HG03442 (cell line): ENCODE measurements at regions not wholly inside any gene's neighbourhood (a gene's known extent, or its start where the extent isn't known, plus 50 kb on each side); places are given as distances from the start of the nearest gene placed in this dataset.
A peak's percentile ranks its signal among the peaks of the same experiment; 100 is the strongest.

Experiments
- ATAC-seq: cut with Tn5 transposase; IDR thresholded peaks from one replicate; pipeline ENCODE4 v1.9.1; 2021; ENCODE audit warnings: mild to moderate bottlenecking, moderate library complexity; ENCODE audit not compliant: unreplicated experiment

DNA sequence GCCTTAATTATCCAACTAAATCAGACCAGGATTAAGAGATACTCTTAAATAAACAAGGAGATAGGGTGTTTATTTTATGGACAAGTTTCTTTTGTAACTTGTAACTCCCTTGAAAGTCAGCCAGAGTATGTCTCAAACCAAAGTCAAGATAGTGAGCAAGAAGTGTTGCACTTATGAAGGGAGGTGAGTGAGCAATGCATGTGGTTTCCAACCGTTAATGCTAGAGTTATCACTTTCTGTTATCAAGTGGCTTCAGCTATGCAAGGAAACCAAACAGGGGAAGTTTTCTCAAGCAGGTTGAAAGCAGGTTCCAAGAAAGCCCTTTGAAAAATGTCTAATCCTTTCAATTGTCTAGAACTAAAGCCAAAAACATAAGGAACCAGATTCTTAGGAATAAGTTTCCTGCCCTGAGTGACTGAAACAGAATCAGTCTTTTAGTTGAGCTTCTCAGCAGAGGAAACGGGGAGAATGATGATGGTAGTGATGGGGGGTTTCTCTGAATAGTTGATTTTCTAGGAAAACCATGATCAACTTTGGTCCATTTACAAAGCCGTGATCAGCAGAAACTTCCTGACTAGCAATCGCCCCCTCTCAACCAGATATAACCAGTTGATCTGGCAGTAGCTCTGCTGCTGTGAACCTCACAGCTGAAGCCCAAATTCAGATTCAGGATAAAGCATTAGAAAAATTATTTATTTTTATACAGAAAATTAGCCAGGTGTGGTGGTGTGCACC is 128.4 kb downstream of the DAD1 start:
- peak; percentile 46 for ATAC-seq

DNA sequence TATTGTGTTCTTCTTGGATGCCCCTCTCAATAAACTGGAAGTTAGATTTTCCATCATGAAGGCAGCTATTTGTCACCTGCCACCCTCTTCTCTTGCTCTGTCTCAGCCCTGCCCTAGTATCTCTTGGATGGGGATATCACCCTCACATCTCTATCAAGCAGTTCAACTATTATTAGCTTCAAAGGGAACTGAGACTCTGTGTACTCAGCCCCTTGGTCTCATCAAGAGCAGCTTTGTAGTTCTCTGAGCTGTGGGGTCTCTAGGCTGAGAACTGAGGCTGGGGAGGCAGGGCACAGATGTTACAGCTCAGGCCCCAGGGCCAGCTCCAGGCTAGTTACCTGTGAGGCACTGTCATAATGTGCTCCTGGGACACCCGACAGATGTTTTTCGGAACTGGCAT is 130.3 kb downstream of the DAD1 start:
- ATAC-seq: no peak

DNA sequence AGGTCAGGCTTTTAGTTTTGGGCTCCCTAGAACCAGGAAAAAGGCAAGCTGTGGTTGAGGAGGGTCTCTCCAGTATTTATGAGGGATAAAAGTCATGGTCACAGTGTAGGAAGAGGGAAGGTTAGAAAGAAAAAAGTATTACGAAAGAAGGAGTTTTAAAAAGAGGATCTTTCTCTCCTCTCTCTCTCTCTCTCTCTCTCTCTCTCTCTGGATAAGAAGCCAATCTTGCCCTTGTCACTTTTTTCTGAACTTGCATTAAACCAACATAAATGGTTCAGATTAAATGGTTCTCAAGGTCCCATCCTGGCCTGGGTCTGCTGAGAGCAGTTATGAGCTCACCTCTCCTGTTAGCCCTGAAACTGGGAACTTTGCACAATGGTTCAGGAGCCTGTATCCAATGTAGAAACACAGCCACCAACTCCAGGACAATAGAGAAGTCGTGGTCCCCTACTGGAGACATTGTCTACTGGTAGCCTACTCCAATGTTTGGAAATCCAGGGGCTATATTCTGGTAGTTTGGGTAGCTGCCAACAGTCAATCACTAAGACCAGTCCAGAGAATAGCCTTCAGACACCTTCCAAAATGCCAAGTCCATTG is 131.9 kb downstream of the DAD1 start:
- no peak for ATAC-seq

DNA sequence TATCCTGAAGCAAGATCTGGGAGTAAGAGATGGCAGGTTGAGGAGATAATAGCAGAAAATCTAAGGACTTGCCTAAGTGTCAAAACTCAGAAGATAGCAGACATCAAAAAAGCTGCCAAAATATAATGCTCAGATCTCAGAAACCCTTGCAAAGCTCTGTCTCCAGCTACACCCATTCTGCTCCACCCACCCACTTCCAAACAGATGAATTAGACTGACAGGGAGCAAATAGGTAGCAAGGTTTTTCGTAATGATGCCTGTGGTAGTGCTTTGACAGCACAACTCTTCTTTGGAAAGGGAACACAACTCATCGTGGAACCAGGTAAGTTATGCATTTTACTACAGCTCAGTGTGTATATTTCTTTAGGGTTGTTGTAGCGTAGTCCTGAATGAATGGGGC is 132.6 kb downstream of the DAD1 start:
- ATAC-seq: no peak

DNA sequence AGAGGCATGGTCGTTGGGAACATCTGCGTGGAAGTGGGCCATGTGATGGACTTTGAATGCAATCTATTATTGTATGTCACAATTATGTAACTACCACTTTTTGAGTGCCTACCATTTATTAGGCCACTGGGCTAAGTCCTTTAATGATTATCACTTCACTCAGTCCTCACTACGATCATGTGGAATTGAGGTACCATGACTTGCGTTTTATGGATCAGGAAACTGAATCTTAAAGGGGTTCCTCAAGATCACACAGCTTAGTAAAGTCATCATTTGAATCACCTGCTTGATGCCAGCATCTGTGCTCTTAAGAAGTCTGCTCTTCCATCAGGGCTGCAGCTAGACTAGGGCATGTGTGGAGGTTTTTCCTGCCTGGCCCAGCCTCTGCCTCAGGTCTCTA is 136.7 kb downstream of the DAD1 start:
- ATAC-seq: no peak

DNA sequence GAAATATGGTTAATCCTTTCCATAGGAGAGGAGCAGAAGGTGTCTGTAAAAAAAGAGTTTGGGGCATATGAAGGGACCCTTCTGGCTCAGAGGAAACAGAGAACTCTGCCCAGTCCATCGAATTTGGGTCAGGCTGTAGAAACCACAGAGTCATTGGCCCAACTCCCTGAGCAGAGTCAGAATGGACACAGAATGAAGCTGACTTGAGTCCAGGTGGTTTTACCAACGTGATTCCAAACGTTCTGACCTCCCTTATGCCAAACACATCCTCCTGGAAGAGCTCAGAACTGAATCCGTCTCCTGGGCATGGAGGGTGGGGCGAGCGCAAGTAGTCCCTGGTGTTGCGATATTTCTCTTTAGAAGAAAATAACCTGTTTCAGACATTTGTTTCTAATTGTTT is 138.8 kb downstream of the DAD1 start:
- no peak for ATAC-seq

DNA sequence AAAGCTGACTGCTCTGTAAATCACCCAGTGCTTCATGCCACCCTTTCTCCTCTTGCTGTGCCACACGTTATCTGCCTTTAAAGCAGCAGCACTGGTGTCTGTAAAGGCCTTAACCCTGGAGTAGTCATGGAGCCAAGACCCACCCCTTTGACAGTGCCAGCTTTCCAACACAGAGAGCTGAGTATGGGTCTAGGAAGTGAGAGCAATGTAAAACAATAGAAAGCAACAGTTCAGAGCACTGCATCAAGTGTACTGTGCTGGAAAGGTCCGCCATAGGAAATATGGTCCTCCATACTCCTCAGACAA is 139.5 kb downstream of the DAD1 start:
- no peak for ATAC-seq

DNA sequence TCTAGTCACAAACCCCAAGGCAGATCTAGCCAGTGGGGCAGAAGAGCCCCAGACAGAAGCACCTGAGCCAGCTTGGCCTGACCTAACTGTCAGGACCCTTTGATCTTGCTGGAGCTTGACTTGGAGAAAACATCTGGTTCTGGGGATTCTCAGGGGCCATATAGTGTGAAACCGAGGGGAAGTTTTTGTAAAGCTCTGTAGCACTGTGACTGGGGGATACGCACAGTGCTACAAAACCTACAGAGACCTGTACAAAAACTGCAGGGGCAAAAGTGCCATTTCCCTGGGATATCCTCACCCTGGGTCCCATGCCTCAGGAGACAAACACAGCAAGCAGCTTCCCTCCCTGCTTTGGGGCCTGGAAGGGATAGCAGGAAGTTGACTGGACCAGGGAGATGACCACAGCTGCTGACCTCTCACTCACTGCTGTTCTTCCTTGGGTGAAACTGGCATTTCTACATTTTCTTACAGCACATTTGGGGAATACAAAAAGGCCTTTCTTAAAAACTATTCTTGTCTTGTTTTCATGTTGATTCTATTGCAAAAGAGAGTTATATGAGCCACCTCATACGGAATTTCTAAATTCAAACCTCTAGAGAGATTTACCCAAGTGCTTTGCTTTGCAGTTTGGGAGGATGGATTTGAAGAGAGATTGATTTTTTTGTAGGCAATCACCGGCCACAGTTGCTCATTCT is 140.0 kb downstream of the DAD1 start:
- ATAC-seq: peak; percentile 38

DNA sequence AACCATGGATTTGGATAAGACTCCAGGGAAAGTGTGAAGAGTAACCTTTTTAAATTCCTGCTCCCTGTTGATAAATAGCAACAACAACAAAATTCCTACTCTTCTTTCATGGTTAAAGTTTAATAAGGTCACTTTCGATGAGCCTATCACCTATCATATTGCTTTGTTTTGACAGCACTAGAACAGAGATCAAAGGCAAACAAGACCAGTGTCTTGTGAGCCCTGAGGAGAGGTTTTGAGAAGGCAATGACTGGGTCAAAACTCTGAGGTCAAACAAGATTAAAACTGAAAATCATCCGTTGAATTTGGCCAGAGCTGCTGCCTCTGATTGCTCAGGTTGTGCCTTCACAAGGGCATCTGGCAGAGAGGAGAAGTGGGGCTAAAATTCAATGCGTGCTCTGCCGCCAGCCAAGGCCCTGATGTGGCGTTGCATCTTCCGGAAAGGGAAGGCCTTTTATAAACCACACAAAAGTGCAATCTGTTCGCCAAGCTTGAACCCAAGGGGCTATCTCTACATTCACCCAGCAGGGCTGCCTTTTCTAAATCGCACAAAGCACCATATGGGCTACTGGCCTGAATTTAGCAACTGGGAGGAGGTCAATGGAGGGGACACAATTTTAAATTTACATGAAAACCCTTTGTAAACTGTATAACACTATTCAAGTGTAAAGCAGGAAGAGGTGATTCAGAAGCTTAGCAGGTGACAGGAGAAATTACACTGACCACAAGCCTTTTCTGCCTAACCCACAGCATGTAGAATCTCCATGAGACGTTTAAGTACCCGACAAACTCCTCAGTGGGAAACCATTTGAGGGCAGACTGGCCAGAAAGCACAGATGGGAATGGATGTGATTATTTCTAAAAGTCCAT is 140.8 kb downstream of the DAD1 start:
- peak; percentile 72 for ATAC-seq

DNA sequence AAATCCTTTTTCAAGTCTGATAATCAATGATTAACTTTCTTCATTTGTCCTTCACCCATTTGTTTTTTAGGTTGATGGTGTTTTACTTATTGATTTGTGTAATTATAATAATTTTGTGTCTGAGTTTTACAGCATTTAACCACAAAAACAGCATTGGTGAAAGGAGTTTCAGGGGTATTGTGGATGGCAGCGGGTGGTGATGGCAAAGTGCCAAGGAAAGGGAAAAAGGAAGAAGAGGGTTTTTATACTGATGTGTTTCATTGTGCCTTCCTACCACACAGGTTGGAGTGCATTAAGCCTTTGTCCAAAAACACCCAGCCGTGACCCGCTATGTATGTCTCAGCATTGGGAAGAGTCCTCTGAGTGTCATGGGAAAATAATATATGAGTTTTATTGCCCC is 150.3 kb downstream of the DAD1 start:
- ATAC-seq: no peak

DNA sequence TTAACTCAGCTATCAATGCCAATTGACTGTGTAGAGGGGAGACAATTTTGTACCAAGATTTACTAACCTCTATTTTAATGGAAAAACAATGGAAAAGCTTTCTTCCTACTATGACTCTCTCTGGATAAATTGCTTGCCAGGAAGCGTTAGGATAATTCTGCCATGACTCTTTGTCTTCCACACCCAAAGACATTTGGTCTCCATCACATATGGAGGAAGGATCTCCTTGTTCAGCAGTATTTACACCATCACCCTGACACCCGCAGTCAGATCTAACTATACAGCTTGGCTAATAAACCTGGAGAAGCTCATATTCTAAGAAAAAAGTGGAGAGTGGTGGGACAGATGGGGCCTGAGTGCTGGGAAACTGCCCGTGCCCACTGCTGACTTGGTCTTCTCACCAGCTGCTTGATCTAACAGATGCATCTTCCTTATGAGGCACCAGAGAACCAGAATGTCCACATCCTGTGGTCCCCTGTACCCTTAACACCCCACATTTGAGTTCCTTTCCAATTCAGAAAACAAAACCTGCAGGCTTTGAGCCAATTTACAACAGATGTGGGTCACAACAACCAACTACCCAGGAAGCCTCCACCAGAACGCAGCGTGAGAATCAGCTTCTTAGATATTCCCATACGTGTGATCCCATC is 154.0 kb downstream of the DAD1 start:
- ATAC-seq: no peak

DNA sequence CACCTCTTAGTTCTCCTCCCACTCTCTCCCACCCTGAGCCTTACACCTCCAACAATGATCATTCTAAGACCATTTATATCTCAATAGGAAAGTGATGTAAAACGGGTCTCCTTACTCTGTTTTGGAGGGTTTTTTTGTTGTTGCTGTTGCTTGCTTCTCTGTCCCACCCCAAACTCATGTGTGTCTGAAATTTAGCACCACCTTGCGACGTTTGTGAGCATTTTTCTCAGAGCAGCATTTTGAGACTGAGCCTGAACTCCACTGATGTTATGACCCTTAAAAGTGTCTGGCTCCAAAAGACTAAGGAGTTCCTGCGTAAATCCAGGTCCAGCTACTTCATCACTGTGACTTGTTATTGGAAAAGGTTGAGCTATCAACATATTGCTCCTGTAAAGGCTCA is 155.0 kb downstream of the DAD1 start:
- no peak for ATAC-seq

DNA sequence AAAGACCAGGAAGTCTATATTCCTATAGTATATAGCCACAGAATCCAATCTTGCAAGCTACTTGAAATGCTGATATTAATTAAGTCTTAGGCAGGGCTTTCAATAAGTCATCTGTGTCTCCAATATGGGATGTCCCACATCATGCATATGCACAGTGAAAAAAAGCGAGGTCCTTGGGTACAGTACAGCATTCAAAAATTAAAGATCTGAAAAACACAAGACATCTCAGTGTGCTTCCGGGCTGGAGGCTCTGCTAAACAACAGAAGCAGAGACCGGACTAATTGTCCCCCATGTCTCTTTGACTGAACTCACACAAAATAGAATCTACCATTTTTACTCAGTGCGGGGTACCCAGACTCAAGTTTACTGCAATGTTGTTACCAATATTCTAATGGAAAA is 156.0 kb downstream of the DAD1 start:
- ATAC-seq: no peak

DNA sequence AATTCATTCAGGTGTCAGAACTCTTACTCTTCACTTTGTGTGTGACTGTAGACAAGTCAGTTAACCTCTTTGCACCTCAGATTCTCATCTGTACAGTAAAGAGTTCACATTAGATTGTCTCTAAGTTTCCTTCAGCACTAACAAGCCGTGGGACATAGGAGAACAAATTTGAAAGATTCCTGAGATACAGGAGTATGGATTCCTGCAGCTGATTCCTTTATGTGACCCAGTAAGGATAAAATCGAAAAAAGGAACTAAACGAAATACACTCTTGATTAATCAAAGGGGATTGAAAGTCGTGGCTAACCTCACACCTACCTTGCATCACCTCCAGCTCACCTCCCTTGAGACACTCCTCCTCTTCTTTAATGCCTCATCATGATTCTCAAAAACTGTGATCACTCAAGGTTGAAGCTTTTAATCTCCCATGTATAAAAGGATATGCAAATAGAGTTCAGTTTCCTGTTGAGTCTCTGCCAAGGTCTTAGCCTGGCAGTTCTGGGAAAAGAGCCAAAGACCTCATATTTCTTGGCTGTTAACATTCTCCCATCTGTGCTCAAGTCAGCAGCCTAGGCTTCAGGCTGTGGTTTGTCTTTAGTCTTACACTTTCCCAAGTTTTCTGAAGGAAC is 156.6 kb downstream of the DAD1 start:
- no peak for ATAC-seq

DNA sequence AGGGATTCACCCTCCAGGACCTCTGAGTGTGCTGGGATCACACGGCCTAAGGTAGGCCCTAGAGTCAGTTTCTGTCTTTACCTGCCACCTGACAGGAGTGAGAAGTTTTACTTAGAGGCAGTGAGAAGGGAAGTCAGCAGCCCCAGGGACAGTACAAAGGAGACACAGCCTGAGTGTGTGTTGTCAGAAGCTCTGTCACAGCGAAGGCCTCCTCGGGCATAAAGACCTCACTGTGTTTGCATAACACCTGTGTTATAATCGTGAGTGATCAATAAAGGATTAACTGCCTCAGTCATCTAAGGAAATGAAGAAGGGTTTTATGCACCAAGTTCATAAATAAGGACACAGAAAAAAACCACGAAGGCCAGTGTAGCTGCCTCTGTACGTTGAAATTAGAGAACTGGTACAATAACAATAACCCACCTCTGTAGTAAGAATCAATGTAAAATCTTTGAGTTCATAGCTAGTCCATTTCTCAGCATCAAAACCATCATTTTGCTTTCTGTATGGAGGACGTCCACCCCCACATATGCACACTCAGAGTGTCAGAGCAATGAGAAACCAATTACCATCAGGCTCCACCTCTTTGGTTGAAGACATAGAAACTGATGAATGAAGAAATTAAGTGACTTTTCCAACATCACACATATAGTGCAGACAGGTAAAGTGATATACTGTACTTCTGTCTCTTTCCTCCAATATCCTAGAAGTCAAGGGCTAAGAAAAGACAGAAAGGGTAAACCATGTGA is 159.3 kb downstream of the DAD1 start:
- ATAC-seq: no peak

DNA sequence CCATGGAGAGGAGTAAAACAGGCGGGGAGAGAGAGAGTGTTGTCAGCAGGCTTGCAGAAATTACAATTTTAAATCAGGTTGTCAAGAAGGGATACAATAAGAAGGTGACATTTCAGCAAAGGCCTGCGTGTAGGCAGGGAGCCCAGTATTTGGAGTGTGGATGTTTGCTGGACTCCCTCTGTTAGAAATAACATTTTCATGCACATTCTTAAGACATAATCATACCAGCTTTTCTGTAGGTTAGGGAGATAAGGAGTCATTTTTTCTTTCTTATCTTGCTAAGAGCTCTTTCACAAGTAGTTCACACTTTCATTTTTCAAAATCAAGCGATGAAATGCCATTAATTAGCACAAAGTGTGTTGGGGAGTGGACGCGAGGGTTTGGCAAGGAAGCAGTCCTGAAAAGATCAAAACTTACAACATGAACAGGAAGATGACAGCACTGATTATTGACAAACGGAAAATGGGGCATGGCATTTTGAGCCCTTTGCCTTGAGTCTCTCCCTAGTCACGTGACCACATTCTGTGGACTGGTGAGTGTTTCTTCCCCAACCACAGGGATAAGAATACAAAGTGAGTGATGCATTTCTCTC is 160.2 kb downstream of the DAD1 start:
- ATAC-seq: no peak

DNA sequence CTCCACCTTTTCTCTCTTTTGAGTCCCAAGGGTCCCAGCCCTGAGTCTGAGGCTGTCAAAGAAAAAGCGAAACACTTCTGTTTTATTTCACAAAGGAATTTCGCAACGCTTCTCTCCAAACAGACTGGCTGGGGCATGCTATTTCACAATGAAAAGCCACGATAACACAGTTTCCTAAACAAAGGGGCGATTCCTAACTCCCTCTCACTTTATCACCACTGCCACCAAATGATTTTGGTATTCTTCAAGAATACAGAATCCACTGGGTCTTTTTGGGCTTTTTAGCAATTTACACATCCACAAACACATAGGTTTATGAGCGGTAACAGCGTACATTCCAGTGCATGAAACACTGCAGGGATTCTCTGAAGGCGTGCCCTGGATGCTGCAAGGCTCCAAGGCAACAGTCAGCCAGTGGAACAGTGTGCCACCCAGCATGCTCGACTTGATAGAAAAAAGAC is 161.2 kb downstream of the DAD1 start:
- no peak for ATAC-seq

DNA sequence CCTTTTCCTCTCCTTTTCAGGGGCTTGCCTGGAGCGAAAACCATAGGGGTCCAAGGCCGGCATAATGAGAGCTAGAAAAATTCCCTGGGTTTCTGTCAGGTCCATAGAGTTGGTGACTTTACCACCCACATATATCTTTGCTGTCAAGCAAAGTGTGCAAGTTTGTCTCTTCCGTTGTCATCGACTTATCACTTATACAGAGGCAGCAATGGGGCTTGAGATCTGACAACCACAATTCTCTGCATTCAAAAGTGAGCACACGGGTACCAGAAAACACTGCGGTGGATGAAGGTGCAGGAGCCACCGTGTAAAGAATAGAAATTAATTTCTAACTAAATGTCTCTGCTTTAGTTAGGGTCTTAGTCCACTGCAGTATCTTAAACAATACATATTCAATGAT is 162.3 kb downstream of the DAD1 start:
- ATAC-seq: no peak

DNA sequence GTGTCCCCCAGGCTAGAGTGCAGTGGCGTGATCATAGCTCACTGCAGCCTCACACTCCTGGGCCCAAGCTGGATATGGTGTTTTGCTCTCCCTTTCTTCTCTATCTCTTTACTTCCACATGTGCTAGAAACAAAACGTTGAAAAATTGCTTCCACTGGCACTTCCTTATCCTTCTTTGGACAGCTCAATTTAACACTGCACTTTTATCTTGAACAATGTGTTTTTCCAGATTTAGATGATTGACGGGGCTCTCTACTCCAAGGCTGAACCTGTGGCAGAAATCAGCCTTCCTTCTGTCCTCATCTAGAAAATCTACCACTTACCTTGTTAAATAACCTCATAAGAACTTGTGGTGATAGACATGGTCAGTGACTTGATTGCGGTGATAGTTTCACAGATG is 165.1 kb downstream of the DAD1 start:
- ATAC-seq: no peak
